ENCODE measurements at regions not wholly inside any gene's neighbourhood (a gene's known extent, or its start where the extent isn't known, plus 50 kb on each side); places are given as distances from the start of the nearest gene placed in this dataset.
"Not testable (repeated sequence)": the region's sequence is repeated elsewhere in the genome, so short reads cannot be mapped to it uniquely, and the experiment has no call there.

- H3K27ac ChIP-seq; DNase-seq (ENCODE audit: low read depth in 1 of 2, low spot score in 1 of 2); H3K4me1 ChIP-seq; FAIRE-seq; H3K4me2 ChIP-seq; CTCF ChIA-PET; ATAC-seq; H3K4me3 ChIP-seq; POLR2A ChIA-PET; H3K9me3 ChIP-seq: not testable (repeated sequence)
- WGBS (ENCODE audit: missing lambda C conversion rate) = 12% methylated on average over 4 of the region's 4 CpGs
These were observed 104.3 kb downstream of the MTPN start for GRCh38 chr7:135872861-135873260.

- no peak; a peak in 1 of 6 replicates for ATAC-seq
- CTCF ChIA-PET = no interaction called here
- POLR2A ChIA-PET = no interaction called here
These were observed 114.2 kb upstream of the FAM180A start for GRCh38 chr7:135862586-135863340.

GRCh38 chr7:135859538-135859937 lies 110.9 kb upstream of the FAM180A start:
- H3K9me3 ChIP-seq = no peaks in the 10 kb centered on the region
- ChIA-PET POLR2A (no interaction called here), CTCF (no interaction called here)
- no peaks in the 10 kb centered on the region for H3K4me1 ChIP-seq
- WGBS (ENCODE audit: missing lambda C conversion rate) = 43% methylated on average over 2 of the region's 2 CpGs
- DNase-seq (ENCODE audit: low read depth in 1 of 2, low spot score in 1 of 2) (no peak), ATAC-seq (no peak), FAIRE-seq (no peak)
- TF ChIP-seq ZNF302 (CRISPR knock-in tag; IDR thresholded peaks at IDR 0.05) (no peak), FOSL2 (IDR thresholded peaks at IDR 0.05) (no peak), FOSL2 (CRISPR knock-in tag; IDR thresholded peaks at IDR 0.05) (peak; percentile 8; the same call in 1 of the 2 replicates)
- no peak overlapping the region for H3K4me2 ChIP-seq
- no peak overlapping the region for H3K27ac ChIP-seq
- H3K4me3 ChIP-seq = no peak overlapping the region

More at GRCh38 chr7:135862586-135863340, 114.2 kb upstream of the FAM180A start:
- H3K4me1 ChIP-seq = no peaks in the 10 kb centered on the region
- H3K9me3 ChIP-seq = no peaks in the 10 kb centered on the region
- TF ChIP-seq NFE2L2 (conservative IDR thresholded peaks at IDR 0.05; ENCODE audit: low read length) (no peak), MAX (IDR thresholded peaks at IDR 0.05) (no peak), RARB (CRISPR knock-in tag; IDR thresholded peaks at IDR 0.05) (no peak), CHD2 (IDR thresholded peaks at IDR 0.05; ENCODE audit: low read length, partially characterized antibody) (no peak), MAZ (IDR thresholded peaks at IDR 0.05; ENCODE audit: borderline replicate concordance, low read depth, low read length) (no peak)
- no peak overlapping the region for H3K4me2 ChIP-seq
- no peak overlapping the region for H3K4me3 ChIP-seq
- DNase-seq (ENCODE audit: low read depth in 1 of 2, low spot score in 1 of 2) = no peak
- no peak overlapping the region for H3K27ac ChIP-seq
- FAIRE-seq = no peak
- 11% methylated on average over 8 of the region's 8 CpGs for WGBS (ENCODE audit: missing lambda C conversion rate)

GRCh38 chr7:135858851-135859250 lies 110.2 kb upstream of the FAM180A start:
- ChIA-PET POLR2A (no interaction called here), CTCF (no interaction called here)
- Histone ChIP-seq H3K4me3 (no peak overlapping the region), H3K9me3 (no peaks in the 10 kb centered on the region), H3K4me2 (no peak overlapping the region), H3K4me1 (no peaks in the 10 kb centered on the region), H3K27ac (no peak overlapping the region)
- WGBS (ENCODE audit: missing lambda C conversion rate) = 29% methylated on average over 2 of the region's 6 CpGs
- ATAC-seq (no peak), FAIRE-seq (no peak), DNase-seq (ENCODE audit: low read depth in 1 of 2, low spot score in 1 of 2) (no peak)
- TF ChIP-seq CHD2 (IDR thresholded peaks at IDR 0.05; ENCODE audit: low read length, partially characterized antibody) (no peak), TFCP2L1 (CRISPR knock-in tag; IDR thresholded peaks at IDR 0.05) (no peak), NR3C1 (IDR thresholded peaks at IDR 0.05) (no peak), USF2 (IDR thresholded peaks at IDR 0.05) (no peak), RAD21 (conservative IDR thresholded peaks at IDR 0.05 in 1 of 2, IDR thresholded peaks at IDR 0.05 in 1 of 2) (no peak), REST (IDR thresholded peaks at IDR 0.05) (no peak), HOXA7 (CRISPR knock-in tag; IDR thresholded peaks at IDR 0.05) (no peak), TP53 (CRISPR knock-in tag; IDR thresholded peaks at IDR 0.05) (no peak)

Data from A549 (cell line).